Stimulated activated CD4-positive, alpha-beta T cell treated with anti-CD3 and anti-CD28 coated beads, Interleukin-15, amount 100 ng/mL, for 24 hours (primary cell): ENCODE measurements at regions not wholly inside any gene's neighbourhood (a gene's known extent, or its start where the extent isn't known, plus 50 kb on each side); places are given as distances from the start of the nearest gene placed in this dataset.
"Not testable (repeated sequence)": the region's sequence is repeated elsewhere in the genome, so short reads cannot be mapped to it uniquely, and the experiment has no call there.

Experiments
- DNase-seq: peaks from one replicate; pipeline ENCODE4 v3.0.0-alpha.2; 2020

DNA sequence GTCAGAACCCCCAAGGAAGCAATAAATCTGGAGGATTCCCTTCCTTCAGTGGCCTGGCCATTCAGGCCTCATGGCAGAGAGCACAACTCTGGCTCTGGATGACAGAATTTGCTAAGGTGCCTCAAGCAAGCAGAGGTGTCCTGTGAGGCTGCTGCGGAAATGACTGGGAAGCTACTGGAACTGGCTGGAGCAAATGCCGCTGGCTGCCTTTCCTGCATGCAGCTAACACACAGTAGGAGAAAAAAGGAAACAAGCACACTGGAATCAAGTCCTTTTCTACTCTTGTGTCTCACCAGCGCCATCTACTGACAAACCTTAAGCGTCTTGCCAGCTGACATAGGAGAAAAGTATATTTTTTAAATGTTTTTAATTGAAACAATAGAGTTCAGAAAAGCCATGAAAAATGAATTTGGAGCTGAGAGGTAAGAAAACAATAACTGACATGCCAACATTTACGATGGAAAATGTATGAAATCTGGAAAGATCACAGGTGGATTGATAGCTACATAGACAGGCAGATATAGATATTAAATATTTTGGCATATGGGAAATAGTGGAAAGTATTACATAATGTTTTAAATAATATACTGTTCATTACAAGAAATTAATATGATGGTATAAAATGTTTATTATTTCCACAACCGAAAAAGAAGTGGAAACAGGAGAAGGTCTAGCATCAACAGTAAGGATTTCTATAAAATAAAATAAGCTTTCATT lies 951.6 kb downstream of the ANKRD7 start:
- DNase-seq: peak; percentile 37

- DNase-seq: no peak
Measured at GRCh38 chr7:119177863-119178262, 953.4 kb downstream of the ANKRD7 start.

DNA sequence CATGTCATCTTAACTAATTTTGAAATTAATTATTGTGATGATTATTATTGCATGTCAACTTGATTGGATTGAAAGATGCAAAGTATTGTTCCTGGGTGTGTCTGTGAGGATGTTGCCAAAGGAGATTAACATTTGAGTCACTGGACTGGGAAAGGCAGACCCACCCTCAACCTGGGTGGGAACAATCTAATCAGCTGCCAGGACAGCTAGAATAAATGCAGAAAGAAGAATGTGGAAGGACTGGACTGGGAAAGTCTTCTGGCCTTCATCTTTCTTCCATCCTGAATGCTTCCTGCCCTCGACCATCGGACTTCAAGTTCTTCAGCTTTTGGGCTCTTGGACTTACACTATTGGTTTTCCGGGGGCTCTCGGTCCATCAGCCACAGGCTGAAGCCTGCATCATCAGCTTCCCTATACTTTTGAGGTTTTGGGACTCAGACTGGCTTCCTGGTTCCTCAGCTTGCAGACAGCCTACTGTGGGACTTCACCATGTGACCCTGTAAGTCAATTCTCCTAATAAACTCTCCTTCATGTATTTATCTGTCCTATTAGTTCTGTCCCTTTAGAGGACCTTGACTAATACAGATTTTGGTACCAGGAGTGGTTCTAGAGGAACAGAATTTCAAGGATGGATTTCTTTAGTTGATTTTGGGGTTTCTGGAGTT lies 959.8 kb downstream of the ANKRD7 start:
- no peak for DNase-seq

DNA sequence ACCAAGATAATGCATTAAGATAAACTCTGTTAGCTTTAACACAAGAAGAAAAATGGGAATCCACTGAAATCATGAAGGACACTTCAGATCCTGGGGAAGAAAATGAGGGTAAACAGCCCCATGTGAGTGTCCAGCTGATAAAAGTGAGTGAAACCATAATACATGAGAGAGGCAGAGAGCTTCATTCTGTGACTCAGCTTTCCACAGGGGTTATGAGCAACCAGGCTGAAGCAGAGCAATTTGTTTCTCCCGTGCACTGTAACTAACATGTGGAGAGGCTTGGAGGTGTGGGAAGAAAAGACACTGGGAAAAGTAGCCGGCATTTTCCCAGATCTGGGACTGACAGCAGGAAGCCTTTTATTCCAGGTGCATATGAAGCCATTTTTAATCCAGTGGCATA lies 971.7 kb downstream of the ANKRD7 start:
- DNase-seq: no peak

DNA sequence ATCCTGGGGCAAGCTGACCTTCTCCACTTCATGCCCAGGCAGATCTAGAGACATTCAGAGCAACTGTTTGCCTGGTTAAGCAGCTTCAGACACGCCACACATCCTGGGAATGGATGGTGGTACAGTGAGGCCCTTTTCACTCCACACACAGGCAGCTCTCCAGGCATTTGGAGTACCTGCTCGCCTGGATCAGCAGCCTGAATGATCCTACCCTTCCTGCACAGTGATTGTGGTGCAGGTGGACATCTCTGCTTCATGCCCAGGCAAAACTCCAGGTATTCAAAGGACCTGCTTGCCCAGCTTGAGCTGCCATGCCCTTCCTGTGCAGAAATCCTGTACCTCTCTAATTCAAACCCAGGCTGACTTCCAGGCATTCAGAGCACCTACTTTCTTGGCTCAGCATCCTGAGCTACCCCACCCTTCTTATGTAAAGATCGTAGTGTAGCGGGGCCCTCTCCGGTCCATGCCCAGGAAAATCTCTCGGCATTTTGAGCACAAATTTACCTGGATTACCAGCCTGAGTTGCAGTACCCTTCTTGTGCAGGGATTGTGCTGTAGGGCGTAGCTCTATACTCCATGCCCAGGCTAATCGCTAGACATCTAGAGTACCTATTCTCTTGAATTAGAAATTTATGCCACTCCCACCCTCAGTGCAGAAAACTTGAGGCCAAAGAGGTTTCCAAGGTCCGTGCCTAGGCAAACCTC lies 972.8 kb downstream of the ANKRD7 start:
- DNase-seq: no peak

- DNase-seq: peak; percentile 13
Measured at GRCh38 chr7:119197877-119198527, 973.5 kb downstream of the ANKRD7 start.

DNA sequence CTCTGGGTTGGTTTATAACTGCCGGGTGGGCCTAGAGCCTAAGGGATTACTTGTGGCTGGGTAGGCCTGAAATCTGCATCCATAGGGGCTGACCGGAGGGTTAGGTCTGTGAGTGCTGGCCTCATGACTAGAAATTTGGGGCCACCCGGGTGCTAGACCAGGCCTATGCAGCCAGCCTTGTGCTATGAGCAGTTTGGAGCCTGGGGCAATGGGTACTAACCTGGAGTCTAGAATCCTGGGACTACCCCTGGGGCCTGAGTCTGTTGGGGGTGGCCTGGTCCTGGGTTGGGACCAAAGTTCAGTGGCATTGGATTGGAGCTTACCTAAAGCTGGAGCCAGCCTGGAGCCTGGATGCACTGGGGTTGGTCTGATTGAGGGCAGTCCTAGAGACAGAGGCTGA lies 995.2 kb downstream of the ANKRD7 start:
- DNase-seq: no peak

DNA sequence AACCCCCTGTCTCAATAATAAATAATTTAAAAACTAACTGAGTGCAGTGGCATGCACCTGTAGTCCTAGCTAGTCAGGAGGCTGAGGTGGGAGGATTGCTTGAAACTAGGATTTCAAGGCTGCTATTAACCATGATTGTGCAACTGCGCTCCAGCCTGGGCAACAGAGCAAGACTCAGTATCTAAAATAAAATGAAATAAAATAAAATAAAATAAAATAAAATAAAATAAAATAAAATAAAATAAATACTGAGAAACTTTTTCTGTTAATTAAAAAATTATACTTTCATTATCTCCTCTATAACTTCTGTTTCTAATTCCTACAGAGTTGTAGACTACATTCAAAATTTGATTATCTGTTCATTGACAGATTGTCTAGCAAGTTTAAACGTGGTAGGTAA lies 999.4 kb downstream of the ANKRD7 start:
- DNase-seq: no peak

GRCh38 chr7:119228482-119228881 lies 1004.0 kb downstream of the ANKRD7 start:
- DNase-seq: no peak

GRCh38 chr7:119232091-119232490 lies 1007.6 kb downstream of the ANKRD7 start:
- DNase-seq: no peak

GRCh38 chr7:119233015-119233414 lies 1008.5 kb downstream of the ANKRD7 start:
- no peak for DNase-seq

DNA sequence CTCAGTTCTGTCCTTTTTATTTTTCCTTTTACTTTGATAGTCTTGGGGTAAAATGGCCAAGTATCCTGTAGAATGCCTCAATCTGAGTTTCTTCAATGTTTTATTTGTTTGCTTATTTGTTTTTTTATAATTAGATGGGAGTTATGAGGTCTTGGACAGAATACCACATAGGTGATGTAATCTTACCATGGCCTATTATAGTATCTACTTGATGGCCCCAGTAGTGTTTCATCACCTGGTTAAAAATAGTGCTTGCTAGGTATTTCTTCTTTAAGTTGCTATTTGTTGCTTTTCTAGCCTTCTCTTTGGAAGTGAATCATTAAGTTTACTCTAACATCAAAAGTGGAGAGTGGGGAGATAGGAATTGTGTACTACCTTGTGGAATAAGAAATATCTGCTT lies 1020.0 kb upstream of the KCND2 start:
- DNase-seq: no peak

GRCh38 chr7:119254742-119255141 lies 1018.2 kb upstream of the KCND2 start:
- DNase-seq: no peak

- no peak for DNase-seq
Measured at GRCh38 chr7:119256001-119256400, 1017.0 kb upstream of the KCND2 start.

GRCh38 chr7:119256446-119257131 lies 1016.4 kb upstream of the KCND2 start:
- DNase-seq: no peak

- DNase-seq: not testable (repeated sequence)
Measured at GRCh38 chr7:119266790-119267189, 1006.2 kb upstream of the KCND2 start.

DNA sequence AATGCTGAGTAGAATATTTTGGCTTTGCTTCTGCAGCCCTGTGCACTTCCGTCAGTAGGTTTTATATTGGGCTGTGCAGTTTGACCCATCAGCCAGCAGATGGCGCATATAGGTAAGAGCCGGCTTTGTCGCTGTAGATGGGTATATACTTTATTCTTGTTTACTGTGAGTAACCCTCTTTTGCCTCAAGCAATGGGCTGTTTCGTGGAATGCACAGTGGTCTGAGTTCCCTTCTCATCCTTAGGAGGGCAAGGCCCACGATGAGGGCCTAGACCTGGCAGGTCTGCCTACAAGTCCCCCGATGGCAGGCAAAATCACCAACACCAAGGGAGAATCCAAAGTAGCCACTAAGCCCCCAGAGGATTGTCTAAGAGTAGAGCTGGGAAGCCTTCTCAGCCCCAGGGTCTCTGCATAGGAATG lies 1002.9 kb upstream of the KCND2 start:
- DNase-seq: peak; percentile 37

DNA sequence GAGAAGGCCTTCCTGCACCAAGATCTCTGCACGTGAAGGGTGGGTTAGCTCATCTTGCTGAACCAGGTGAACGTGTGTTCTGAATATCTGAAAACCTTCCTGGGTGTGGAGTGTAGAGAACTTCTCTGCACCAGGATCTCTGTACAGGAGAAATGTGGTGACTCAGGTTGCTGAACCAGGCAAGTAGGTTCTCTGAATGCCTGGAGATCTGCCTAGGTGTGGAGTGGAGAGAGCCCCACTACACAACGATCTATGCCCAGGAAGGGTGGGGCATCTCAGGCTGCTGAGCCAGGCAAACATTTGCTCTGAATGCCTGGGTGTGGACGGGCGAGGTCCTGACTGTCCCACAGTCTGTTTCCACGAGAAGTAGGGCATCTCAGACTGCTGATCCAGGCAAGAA lies 1002.3 kb upstream of the KCND2 start:
- DNase-seq: no peak

DNA sequence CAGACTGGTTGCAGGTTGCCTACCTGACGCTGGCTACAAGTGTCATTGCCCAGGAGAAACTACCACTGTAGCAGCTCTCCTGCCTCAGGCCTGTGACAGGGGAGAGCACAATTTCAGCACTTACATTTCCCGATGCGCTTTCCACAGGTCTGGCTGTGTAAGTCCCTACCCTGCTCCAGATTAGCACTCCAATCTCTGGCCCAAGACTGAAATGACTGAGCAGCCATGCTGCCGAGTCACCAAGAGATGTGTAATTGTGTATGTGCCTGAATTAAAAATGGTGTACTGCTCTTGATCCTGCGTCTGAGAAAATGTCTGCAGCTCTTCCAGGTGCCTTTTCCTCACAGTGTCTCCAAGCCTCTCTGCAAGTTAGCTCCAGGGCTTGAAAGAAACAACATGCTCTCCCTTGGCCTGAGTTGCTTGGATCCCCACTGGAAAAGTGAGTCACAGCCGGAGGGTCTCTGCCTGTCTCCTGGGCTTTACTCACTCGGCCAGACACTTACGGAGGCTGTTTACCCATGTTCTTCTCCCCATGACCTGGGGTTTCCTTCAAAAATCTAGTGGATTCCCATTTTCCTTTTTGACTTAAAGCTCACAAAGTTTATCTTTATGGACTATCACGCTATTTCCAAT lies 1001.7 kb upstream of the KCND2 start:
- no peak for DNase-seq

DNA sequence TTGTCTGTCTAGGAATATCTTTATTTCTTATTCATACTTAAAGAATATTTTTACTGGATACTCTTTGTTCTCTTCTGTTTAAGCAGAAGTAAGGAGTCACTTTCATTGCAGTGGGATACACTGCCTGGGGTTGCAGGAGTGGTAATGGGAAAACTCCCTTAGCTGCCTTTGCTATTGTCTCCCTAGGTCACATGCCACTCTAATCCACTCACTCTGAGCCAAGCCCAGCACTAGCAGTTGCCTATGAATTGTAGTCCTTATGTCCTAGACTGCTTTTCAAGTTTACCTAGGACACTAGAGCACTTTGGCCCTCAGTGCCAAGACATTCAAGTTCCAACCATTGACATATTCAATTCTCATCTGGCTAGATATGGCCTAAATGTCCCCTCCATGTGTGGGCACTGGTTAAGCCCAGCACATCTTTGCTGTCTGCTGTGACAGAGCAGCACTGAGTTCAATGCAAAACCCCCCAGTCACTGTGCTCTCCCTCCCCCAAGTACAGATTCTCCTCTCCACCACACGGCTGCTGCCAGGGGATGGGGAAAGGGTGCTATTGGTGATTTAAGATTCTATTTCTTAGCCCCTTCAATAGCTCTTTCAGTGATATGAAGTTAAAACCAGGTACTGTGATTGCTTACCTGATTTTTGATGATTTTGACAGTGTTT lies 991.7 kb upstream of the KCND2 start:
- no peak for DNase-seq

DNA sequence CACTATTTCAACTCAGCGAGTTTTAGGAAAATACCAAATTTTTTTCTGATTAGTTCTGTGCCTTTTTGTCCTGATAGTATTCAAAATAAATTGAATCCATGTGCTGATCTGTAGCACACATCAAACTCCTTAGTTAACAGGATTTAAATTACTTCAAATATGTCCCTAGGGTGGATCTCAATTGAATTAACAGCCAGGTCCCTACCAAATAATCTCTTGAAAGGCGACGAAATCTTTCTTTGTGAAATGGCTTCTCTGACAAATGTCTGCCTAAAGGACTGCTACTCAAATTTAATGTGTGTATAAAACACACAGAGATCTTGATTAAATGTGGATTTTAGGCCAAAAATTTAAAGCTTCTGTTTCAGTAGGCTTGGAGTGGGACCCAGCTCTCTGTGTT lies 989.6 kb upstream of the KCND2 start:
- DNase-seq: no peak

- DNase-seq: no peak
Measured at GRCh38 chr7:119288416-119288815, 984.6 kb upstream of the KCND2 start.
